GM12878 (cell line): ENCODE measurements at regions not wholly inside any gene's neighbourhood (a gene's known extent, or its start where the extent isn't known, plus 50 kb on each side); places are given as distances from the start of the nearest gene placed in this dataset.

Experiments used
- BMI1 ChIP-seq: fragments of 450-650 bp; IDR thresholded peaks from 2 replicates; pipeline ENCODE4 v1.6.1; 2016; ENCODE audit warnings: mild to moderate bottlenecking, moderate library complexity, borderline replicate concordance
- NR2F1 ChIP-seq: fragments of 450-650 bp; conservative IDR thresholded peaks from 2 replicates; pipeline ENCODE4 v1.6.1; 2017; ENCODE audit warnings: mild to moderate bottlenecking
- RB1 ChIP-seq: fragments of 450-650 bp; formaldehyde crosslinking; IDR thresholded peaks from 2 replicates; pipeline ENCODE4 v1.6.1; 2017; ENCODE audit warnings: mild to moderate bottlenecking, borderline replicate concordance
- STAT1 ChIP-seq: fragments of 450-650 bp; conservative IDR thresholded peaks from 2 replicates; pipeline ENCODE4 v1.6.1; 2014; ENCODE audit warnings: antibody characterized with exemption, mild to moderate bottlenecking
- ZSCAN29 ChIP-seq: fragments of 450-650 bp; IDR thresholded peaks from 2 replicates; pipeline ENCODE4 v1.6.1; 2017; ENCODE audit warnings: mild to moderate bottlenecking, moderate library complexity
- TF ChIP-seq, protein P1 (sequence below): fragments of 450-650 bp; IDR thresholded peaks from 2 replicates; pipeline ENCODE4 v1.6.1; 2018; ENCODE audit warnings: mild to moderate bottlenecking, low read depth, moderate library complexity; ENCODE audit not compliant: partially characterized antibody
- TF ChIP-seq, protein P2 (sequence below): fragments of 450-650 bp; formaldehyde crosslinking; IDR thresholded peaks from 2 replicates; pipeline ENCODE4 v1.4.0; 2020; ENCODE audit warnings: mild to moderate bottlenecking, moderate library complexity
- TF ChIP-seq, protein P3 (sequence below): fragments of 450-650 bp; IDR thresholded peaks from 2 replicates; pipeline ENCODE4 v1.6.1; 2017; ENCODE audit warnings: low read depth, mild to moderate bottlenecking, moderate library complexity

DNA sequence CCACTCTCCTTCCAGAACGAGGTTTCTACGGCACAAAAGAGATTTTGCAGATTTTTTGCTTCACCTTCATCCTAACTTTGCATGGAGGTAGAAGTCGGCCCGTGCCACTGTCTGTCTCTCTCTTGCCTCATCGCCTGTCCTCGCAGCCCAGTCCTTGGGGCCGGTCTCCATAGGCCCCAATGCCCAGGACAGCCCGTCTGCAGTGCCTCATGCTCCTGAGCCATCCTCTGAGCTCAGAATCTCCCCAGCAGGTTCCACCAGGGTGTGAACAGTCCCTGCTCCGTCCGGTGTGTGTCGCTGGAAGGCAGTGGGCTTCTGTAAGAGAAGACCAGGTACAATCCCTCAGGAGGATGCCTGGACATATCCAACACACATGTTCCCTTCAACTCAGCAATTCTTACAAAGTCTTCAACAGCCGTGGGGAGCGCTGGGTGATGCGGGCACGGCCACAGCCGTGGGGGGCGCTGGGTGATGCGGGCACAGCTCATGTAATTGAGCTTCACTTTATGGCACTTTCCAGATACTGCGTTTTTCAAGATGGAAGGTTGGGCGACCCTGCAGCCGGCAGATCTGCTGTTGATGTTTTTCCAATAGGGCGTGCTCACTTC is 231.9 kb downstream of the DLL1 start (continued):
- TF ChIP-seq, protein P1, sequence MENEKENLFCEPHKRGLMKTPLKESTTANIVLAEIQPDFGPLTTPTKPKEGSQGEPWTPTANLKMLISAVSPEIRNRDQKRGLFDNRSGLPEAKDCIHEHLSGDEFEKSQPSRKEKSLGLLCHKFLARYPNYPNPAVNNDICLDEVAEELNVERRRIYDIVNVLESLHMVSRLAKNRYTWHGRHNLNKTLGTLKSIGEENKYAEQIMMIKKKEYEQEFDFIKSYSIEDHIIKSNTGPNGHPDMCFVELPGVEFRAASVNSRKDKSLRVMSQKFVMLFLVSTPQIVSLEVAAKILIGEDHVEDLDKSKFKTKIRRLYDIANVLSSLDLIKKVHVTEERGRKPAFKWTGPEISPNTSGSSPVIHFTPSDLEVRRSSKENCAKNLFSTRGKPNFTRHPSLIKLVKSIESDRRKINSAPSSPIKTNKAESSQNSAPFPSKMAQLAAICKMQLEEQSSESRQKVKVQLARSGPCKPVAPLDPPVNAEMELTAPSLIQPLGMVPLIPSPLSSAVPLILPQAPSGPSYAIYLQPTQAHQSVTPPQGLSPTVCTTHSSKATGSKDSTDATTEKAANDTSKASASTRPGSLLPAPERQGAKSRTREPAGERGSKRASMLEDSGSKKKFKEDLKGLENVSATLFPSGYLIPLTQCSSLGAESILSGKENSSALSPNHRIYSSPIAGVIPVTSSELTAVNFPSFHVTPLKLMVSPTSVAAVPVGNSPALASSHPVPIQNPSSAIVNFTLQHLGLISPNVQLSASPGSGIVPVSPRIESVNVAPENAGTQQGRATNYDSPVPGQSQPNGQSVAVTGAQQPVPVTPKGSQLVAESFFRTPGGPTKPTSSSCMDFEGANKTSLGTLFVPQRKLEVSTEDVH = no peak
- TF ChIP-seq, protein P2, sequence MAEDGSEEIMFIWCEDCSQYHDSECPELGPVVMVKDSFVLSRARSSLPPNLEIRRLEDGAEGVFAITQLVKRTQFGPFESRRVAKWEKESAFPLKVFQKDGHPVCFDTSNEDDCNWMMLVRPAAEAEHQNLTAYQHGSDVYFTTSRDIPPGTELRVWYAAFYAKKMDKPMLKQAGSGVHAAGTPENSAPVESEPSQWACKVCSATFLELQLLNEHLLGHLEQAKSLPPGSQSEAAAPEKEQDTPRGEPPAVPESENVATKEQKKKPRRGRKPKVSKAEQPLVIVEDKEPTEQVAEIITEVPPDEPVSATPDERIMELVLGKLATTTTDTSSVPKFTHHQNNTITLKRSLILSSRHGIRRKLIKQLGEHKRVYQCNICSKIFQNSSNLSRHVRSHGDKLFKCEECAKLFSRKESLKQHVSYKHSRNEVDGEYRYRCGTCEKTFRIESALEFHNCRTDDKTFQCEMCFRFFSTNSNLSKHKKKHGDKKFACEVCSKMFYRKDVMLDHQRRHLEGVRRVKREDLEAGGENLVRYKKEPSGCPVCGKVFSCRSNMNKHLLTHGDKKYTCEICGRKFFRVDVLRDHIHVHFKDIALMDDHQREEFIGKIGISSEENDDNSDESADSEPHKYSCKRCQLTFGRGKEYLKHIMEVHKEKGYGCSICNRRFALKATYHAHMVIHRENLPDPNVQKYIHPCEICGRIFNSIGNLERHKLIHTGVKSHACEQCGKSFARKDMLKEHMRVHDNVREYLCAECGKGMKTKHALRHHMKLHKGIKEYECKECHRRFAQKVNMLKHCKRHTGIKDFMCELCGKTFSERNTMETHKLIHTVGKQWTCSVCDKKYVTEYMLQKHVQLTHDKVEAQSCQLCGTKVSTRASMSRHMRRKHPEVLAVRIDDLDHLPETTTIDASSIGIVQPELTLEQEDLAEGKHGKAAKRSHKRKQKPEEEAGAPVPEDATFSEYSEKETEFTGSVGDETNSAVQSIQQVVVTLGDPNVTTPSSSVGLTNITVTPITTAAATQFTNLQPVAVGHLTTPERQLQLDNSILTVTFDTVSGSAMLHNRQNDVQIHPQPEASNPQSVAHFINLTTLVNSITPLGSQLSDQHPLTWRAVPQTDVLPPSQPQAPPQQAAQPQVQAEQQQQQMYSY (CRISPR knock-in tag) = no peak
- TF ChIP-seq RB1 = no peak
- TF ChIP-seq STAT1 = no peak
- TF ChIP-seq ZSCAN29 = no peak
- TF ChIP-seq, protein P3, sequence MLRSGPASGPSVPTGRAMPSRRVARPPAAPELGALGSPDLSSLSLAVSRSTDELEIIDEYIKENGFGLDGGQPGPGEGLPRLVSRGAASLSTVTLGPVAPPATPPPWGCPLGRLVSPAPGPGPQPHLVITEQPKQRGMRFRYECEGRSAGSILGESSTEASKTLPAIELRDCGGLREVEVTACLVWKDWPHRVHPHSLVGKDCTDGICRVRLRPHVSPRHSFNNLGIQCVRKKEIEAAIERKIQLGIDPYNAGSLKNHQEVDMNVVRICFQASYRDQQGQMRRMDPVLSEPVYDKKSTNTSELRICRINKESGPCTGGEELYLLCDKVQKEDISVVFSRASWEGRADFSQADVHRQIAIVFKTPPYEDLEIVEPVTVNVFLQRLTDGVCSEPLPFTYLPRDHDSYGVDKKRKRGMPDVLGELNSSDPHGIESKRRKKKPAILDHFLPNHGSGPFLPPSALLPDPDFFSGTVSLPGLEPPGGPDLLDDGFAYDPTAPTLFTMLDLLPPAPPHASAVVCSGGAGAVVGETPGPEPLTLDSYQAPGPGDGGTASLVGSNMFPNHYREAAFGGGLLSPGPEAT = no peak
- no peak for TF ChIP-seq NR2F1
- no peak for TF ChIP-seq BMI1
- TF ChIP-seq, all 136 proteins: peak for 0
